Mammary epithelial cell (primary cell): ENCODE measurements at regions not wholly inside any gene's neighbourhood (a gene's known extent, or its start where the extent isn't known, plus 50 kb on each side); places are given as distances from the start of the nearest gene placed in this dataset.

Source experiments
- CTCF ChIP-seq, 2 donors: IDR thresholded peaks in 1 of 2; conservative IDR thresholded peaks in 1 of 2; 2 replicates each; pipeline ENCODE4 v1.5.1; 2011 to 2012; ENCODE audit warnings: inconsistent platforms in 2 of 2, low read length in 2 of 2, mild to moderate bottlenecking in 2 of 2, control low read depth in 1 of 2, low read depth in 1 of 2; ENCODE audit not compliant: insufficient read depth in 1 of 2; ENCODE audit errors: extremely low read depth in 1 of 2
- EZH2 ChIP-seq: IDR thresholded peaks from 2 replicates; pipeline ENCODE4 v1.6.1; 2012; ENCODE audit warnings: low read length, inconsistent platforms, borderline replicate concordance

GRCh38 chr13:91247768-91248167, 99.7 kb upstream of the MIR17HG start:
- TF ChIP-seq CTCF (conservative IDR thresholded peaks at IDR 0.05 in 1 of 2, IDR thresholded peaks at IDR 0.05 in 1 of 2; ENCODE audit: extremely low read depth in 1 of 2, insufficient read depth in 1 of 2, low read depth in 1 of 2, low read length in 2 of 2), result peak; percentile 16 to 37
- TF ChIP-seq EZH2, result no peak
